Fibroblast of lung (primary cell): ENCODE measurements at regions not wholly inside any gene's neighbourhood (a gene's known extent, or its start where the extent isn't known, plus 50 kb on each side); places are given as distances from the start of the nearest gene placed in this dataset.

Experiments used
- DNase-seq, 2 donors: peaks; one replicate each; pipeline versions ENCODE4 v3.0.0 to v3.0.0-alpha.2; 2010; ENCODE audit warnings: low read depth in 2 of 2
- H2AFZ ChIP-seq: 2 replicates; pipeline ENCODE4 v1.5.1; 2012; ENCODE audit warnings: low read length, control low read depth, inconsistent platforms
- H3K27ac ChIP-seq: 2 replicates; pipeline ENCODE4 v1.5.1; 2011; ENCODE audit warnings: low read length, control low read depth; ENCODE audit not compliant: insufficient read depth
- H3K27me3 ChIP-seq: 2 replicates; pipeline ENCODE4 v1.5.1; 2011; ENCODE audit warnings: mild to moderate bottlenecking, low read length; ENCODE audit not compliant: control insufficient read depth, insufficient read depth
- H3K36me3 ChIP-seq: 2 replicates; pipeline ENCODE4 v1.5.1; 2011; ENCODE audit warnings: low read length; ENCODE audit not compliant: control insufficient read depth, insufficient read depth
- H3K4me1 ChIP-seq: 2 replicates; pipeline ENCODE4 v1.5.1; 2011; ENCODE audit warnings: low read length; ENCODE audit not compliant: control insufficient read depth, insufficient read depth; ENCODE audit errors: extremely low read depth
- H3K4me2 ChIP-seq: 2 replicates; pipeline ENCODE4 v1.5.1; 2011; ENCODE audit warnings: low read length, control low read depth; ENCODE audit not compliant: insufficient read depth; ENCODE audit errors: extremely low read depth
- H3K4me3 ChIP-seq, 4 experiments: fragments of 200-600 bp in 1 of 4; sonication (generic) in 1 of 4; replicated peaks in 1 of 4; 2 replicates each; pipeline ENCODE4 v1.5.1; 2011 to 2016; ENCODE audit warnings: low read length in 4 of 4, low read depth in 3 of 4, mild to moderate bottlenecking in 3 of 4, control low read depth in 2 of 4, inconsistent platforms in 1 of 4, mixed read lengths in 1 of 4; ENCODE audit not compliant: insufficient read depth in 1 of 4; ENCODE audit errors: control extremely low read depth in 1 of 4
- H3K79me2 ChIP-seq: 2 replicates; pipeline ENCODE4 v1.5.1; 2012; ENCODE audit warnings: mild to moderate bottlenecking, low read length, inconsistent platforms; ENCODE audit not compliant: control insufficient read depth, insufficient read depth
- H3K9ac ChIP-seq: 2 replicates; pipeline ENCODE4 v1.5.1; 2011; ENCODE audit warnings: mild to moderate bottlenecking, low read length, control low read depth; ENCODE audit not compliant: insufficient read depth
- H3K9me3 ChIP-seq: 2 replicates; pipeline ENCODE4 v1.5.1; 2012; ENCODE audit warnings: low read depth, low read length; ENCODE audit not compliant: control insufficient read depth, insufficient read depth
- H4K20me1 ChIP-seq: 2 replicates; pipeline ENCODE4 v1.5.1; 2011; ENCODE audit warnings: low read length; ENCODE audit not compliant: control insufficient read depth, insufficient read depth; ENCODE audit errors: extremely low read depth
- CTCF ChIP-seq, 2 donors: IDR thresholded peaks in 1 of 2; conservative IDR thresholded peaks in 1 of 2; 1 replicate in 1 of 2; 2 replicates in 1 of 2; pipeline ENCODE4 v1.5.1; 2011 to 2012; ENCODE audit warnings: low read length in 2 of 2, control low read depth in 1 of 2, inconsistent platforms in 1 of 2, low read depth in 1 of 2, mild to moderate bottlenecking in 1 of 2
- EZH2 ChIP-seq: IDR thresholded peaks from 2 replicates; pipeline ENCODE4 v1.5.1; 2012; ENCODE audit warnings: low read length, control low read depth, mild to moderate bottlenecking; ENCODE audit errors: missing control alignments

GRCh38 chr10:131406676-131407392, 95.3 kb upstream of the TCERG1L start:
- Histone ChIP-seq H3K4me1 (no peaks in the 10 kb centered on the region), H4K20me1 (no peaks in the 10 kb centered on the region), H3K27me3 (no peaks in the 10 kb centered on the region), H3K79me2 (no peaks in the 10 kb centered on the region), H3K27ac (no peak overlapping the region), H3K36me3 (no peaks in the 10 kb centered on the region), H3K9ac (no peak overlapping the region), H3K4me3 (no peak overlapping the region), H3K4me2 (no peak overlapping the region), H3K9me3 (no peaks in the 10 kb centered on the region), H2AFZ (no peak overlapping the region)
- TF ChIP-seq EZH2 (no peak), CTCF (conservative IDR thresholded peaks at IDR 0.05 in 1 of 2, IDR thresholded peaks at IDR 0.05 in 1 of 2; ENCODE audit: low read depth in 1 of 2, low read length in 2 of 2) (no peak)
- DNase-seq, result no peak

GRCh38 chr10:131418681-131419080, 107.2 kb upstream of the TCERG1L start:
- Histone ChIP-seq H3K27ac (no peak overlapping the region), H2AFZ (no peak overlapping the region), H3K27me3 (no peaks in the 10 kb centered on the region), H4K20me1 (no peaks in the 10 kb centered on the region), H3K9me3 (no peaks in the 10 kb centered on the region), H3K79me2 (no peaks in the 10 kb centered on the region), H3K9ac (no peak overlapping the region), H3K4me2 (no peak overlapping the region), H3K4me3 (no peak overlapping the region), H3K36me3 (no peaks in the 10 kb centered on the region), H3K4me1 (no peaks in the 10 kb centered on the region)
- no peak for DNase-seq
- TF ChIP-seq CTCF (conservative IDR thresholded peaks at IDR 0.05 in 1 of 2, IDR thresholded peaks at IDR 0.05 in 1 of 2; ENCODE audit: low read depth in 1 of 2, low read length in 2 of 2) (no peak), EZH2 (no peak)

GRCh38 chr10:131419797-131420196, 108.3 kb upstream of the TCERG1L start:
- TF ChIP-seq EZH2 (no peak), CTCF (conservative IDR thresholded peaks at IDR 0.05 in 1 of 2, IDR thresholded peaks at IDR 0.05 in 1 of 2; ENCODE audit: low read depth in 1 of 2, low read length in 2 of 2) (no peak)
- Histone ChIP-seq H3K4me3 (no peak overlapping the region), H3K27me3 (no peaks in the 10 kb centered on the region), H3K27ac (no peak overlapping the region), H3K9ac (no peak overlapping the region), H3K36me3 (no peaks in the 10 kb centered on the region), H3K79me2 (no peaks in the 10 kb centered on the region), H3K4me1 (no peaks in the 10 kb centered on the region), H4K20me1 (no peaks in the 10 kb centered on the region), H2AFZ (no peak overlapping the region), H3K4me2 (no peak overlapping the region), H3K9me3 (no peaks in the 10 kb centered on the region)
- no peak for DNase-seq
